AG10803 (cell line): ENCODE measurements at regions not wholly inside any gene's neighbourhood (a gene's known extent, or its start where the extent isn't known, plus 50 kb on each side); places are given as distances from the start of the nearest gene placed in this dataset.

ENCODE experiments used
- DNase-seq: peaks from one replicate; pipeline ENCODE4 v3.0.0; 2010; ENCODE audit warnings: low read depth
- H3K4me3 ChIP-seq: 2 replicates; pipeline ENCODE4 v1.5.1; 2011; ENCODE audit warnings: mild to moderate bottlenecking, low read length, control low read depth
- TF ChIP-seq, protein P1 (sequence below): conservative IDR thresholded peaks from 2 replicates; pipeline ENCODE4 v1.5.1; 2011; ENCODE audit warnings: mild to moderate bottlenecking, low read length, control low read depth, inconsistent platforms

GRCh38 chr2:13572466-13572865, 855.7 kb downstream of the TRIB2 start:
- TF ChIP-seq, protein P1, sequence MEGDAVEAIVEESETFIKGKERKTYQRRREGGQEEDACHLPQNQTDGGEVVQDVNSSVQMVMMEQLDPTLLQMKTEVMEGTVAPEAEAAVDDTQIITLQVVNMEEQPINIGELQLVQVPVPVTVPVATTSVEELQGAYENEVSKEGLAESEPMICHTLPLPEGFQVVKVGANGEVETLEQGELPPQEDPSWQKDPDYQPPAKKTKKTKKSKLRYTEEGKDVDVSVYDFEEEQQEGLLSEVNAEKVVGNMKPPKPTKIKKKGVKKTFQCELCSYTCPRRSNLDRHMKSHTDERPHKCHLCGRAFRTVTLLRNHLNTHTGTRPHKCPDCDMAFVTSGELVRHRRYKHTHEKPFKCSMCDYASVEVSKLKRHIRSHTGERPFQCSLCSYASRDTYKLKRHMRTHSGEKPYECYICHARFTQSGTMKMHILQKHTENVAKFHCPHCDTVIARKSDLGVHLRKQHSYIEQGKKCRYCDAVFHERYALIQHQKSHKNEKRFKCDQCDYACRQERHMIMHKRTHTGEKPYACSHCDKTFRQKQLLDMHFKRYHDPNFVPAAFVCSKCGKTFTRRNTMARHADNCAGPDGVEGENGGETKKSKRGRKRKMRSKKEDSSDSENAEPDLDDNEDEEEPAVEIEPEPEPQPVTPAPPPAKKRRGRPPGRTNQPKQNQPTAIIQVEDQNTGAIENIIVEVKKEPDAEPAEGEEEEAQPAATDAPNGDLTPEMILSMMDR: no peak
- DNase-seq: no peak
- no peak overlapping the region for H3K4me3 ChIP-seq

- TF ChIP-seq, protein P1: no peak
- no peak overlapping the region for H3K4me3 ChIP-seq
- no peak for DNase-seq
Measured at GRCh38 chr2:13574831-13575230, 858.1 kb downstream of the TRIB2 start.

DNA sequence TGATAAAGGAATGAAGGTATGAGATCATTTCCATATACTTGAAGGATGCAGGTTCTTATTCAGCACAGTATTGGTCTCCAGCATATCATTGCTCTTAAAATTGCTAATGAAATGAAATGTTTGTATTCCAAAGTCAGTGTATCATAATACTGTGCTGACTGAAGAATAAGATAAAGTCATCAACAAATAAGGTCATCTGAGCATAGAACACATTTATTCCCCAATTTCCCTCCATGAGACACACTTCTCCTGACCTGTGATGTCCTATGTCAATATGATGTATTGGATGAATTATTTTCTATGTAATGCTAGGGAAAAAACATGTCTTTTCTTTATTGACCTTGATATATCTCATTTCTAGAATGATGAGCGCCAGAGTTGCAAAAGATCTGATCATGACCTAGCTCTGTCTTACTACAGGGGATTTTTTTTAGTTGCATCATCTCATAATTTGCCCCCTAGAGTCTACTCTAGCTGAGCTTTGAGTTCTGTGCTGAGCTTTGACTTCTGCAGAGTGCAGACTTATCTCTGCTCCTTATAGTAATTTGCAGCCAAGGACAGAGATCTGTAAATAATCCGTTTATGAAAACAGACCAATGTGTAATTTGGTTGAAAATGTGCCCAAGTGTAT, 859.8 kb downstream of the TRIB2 start:
- DNase-seq: no peak
- TF ChIP-seq, protein P1: no peak
- no peak overlapping the region for H3K4me3 ChIP-seq

GRCh38 chr2:13578547-13578946, 861.8 kb downstream of the TRIB2 start:
- H3K4me3 ChIP-seq: no peak overlapping the region
- TF ChIP-seq, protein P1: no peak
- DNase-seq: no peak

DNA sequence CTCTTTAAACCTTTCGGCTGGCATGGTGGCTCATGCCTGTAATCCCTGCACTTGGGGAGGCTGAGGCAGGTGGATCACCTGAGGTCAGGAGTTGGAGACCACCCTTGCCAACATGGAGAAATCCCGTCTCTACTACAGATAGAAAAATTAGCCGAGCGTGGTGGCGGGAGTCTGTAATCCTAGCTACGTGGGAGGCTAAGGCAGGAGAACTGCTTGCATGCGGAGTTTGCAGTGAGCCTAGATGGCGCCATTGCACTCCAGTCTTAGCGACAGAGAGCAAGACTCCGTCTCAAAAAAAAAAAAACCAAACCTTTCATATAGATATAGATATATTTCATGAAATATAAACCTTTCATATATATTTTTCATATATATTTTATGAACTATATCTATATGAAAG, 864.7 kb downstream of the TRIB2 start:
- DNase-seq: no peak

DNA sequence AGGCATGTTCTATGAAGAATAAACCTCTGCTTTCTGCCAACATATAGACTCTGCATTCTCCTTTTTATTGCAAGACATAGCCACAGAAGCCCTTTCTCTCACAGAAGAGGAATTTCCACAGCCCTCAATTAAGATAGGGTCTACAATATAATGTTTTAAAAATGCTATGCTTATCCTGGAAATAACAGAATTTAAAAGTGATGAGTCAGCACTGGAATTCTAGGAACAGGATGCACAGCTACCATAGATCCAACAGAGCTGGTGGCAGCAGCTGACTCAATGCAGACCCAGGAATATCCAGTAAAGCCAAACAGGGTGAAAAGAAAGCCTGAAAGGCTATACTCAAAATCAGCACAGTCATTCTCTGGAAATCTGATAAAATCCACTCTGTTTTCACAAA, 866.9 kb downstream of the TRIB2 start:
- no peak overlapping the region for H3K4me3 ChIP-seq
- TF ChIP-seq, protein P1: no peak
- DNase-seq: no peak

More for the DNA sequence above, 864.7 kb downstream of the TRIB2 start:
- TF ChIP-seq, protein P1: no peak
- no peak overlapping the region for H3K4me3 ChIP-seq

GRCh38 chr2:13584020-13584419, 867.3 kb downstream of the TRIB2 start:
- TF ChIP-seq, protein P1: no peak
- no peak overlapping the region for H3K4me3 ChIP-seq

More at GRCh38 chr2:13584020-13584419, 867.3 kb downstream of the TRIB2 start:
- DNase-seq: no peak
